T-helper 17 cell (primary cell): ENCODE measurements at regions not wholly inside any gene's neighbourhood (a gene's known extent, or its start where the extent isn't known, plus 50 kb on each side); places are given as distances from the start of the nearest gene placed in this dataset.

Source experiments
- ATAC-seq: fragments of 150-1000 bp; cut with Tn5 transposase; 2 replicates; pipeline ENCODE4 v1.10.0; 2021; ENCODE audit warnings: mild to moderate bottlenecking, moderate library complexity
- DNase-seq, 3 donors: peaks; one replicate each; pipeline versions ENCODE4 v3.0.0 to v3.0.0-alpha.2; 2020 to 2021
- H3K9me3 ChIP-seq: one replicate; pipeline ENCODE4 v1.7.0; 2013; ENCODE audit warnings: low read length, mild to moderate bottlenecking; ENCODE audit not compliant: control insufficient read depth, poor library complexity, severe bottlenecking
- H3K27ac Mint-ChIP-seq: one replicate; pipeline ENCODE4 v1.8.0; 2022; ENCODE audit warnings: mild to moderate bottlenecking, moderate library complexity, mixed read lengths
- H3K27me3 Mint-ChIP-seq: one replicate; pipeline ENCODE4 v1.8.0; 2022; ENCODE audit warnings: mixed read lengths
- H3K36me3 Mint-ChIP-seq: one replicate; pipeline ENCODE4 v1.8.0; 2022; ENCODE audit warnings: low read depth, mixed read lengths
- H3K4me1 Mint-ChIP-seq: one replicate; pipeline ENCODE4 v1.8.0; 2022; ENCODE audit warnings: mild to moderate bottlenecking, mixed read lengths
- H3K4me3 Mint-ChIP-seq: one replicate; pipeline ENCODE4 v1.8.0; 2022; ENCODE audit warnings: mild to moderate bottlenecking, moderate library complexity, mixed read lengths

- no peaks in the 10 kb centered on the region for H3K27me3 Mint-ChIP-seq
Observed at GRCh38 chr3:21158861-21159542, 592.0 kb downstream of the ZNF385D start.

GRCh38 chr3:21154911-21155310 is 596.1 kb downstream of the ZNF385D start:
- H3K4me3 Mint-ChIP-seq: no peak overlapping the region
- no peaks in the 10 kb centered on the region for H3K9me3 ChIP-seq
- H3K36me3 Mint-ChIP-seq: no peaks in the 10 kb centered on the region
- no peaks in the 10 kb centered on the region for H3K4me1 Mint-ChIP-seq
- DNase-seq: no peak
- no peaks in the 10 kb centered on the region for H3K27me3 Mint-ChIP-seq
- no peak for ATAC-seq
- no peak overlapping the region for H3K27ac Mint-ChIP-seq

More at GRCh38 chr3:21158861-21159542, 592.0 kb downstream of the ZNF385D start:
- no peaks in the 10 kb centered on the region for H3K4me1 Mint-ChIP-seq
- H3K4me3 Mint-ChIP-seq: no peak overlapping the region
- no peak for ATAC-seq
- H3K27ac Mint-ChIP-seq: no peak overlapping the region
- H3K36me3 Mint-ChIP-seq: no peaks in the 10 kb centered on the region
- DNase-seq: no peak
- H3K9me3 ChIP-seq: no peaks in the 10 kb centered on the region

GRCh38 chr3:21152555-21152954 is 598.5 kb downstream of the ZNF385D start:
- Mint-ChIP-seq H3K4me1 (no peaks in the 10 kb centered on the region), H3K36me3 (no peaks in the 10 kb centered on the region), H3K27ac (no peak overlapping the region)

GRCh38 chr3:21142949-21143348 is 608.1 kb downstream of the ZNF385D start:
- no peak overlapping the region for H3K4me3 Mint-ChIP-seq
- H3K27me3 Mint-ChIP-seq: no peaks in the 10 kb centered on the region
- no peaks in the 10 kb centered on the region for H3K9me3 ChIP-seq
- no peak overlapping the region for H3K27ac Mint-ChIP-seq
- DNase-seq (no peak), ATAC-seq (no peak)
- H3K36me3 Mint-ChIP-seq: no peaks in the 10 kb centered on the region
- no peaks in the 10 kb centered on the region for H3K4me1 Mint-ChIP-seq

More at GRCh38 chr3:21152555-21152954, 598.5 kb downstream of the ZNF385D start:
- no peaks in the 10 kb centered on the region for H3K27me3 Mint-ChIP-seq
- no peaks in the 10 kb centered on the region for H3K9me3 ChIP-seq
- DNase-seq (no peak), ATAC-seq (no peak)
- no peak overlapping the region for H3K4me3 Mint-ChIP-seq

- ATAC-seq (no peak), DNase-seq (no peak)
- no peaks in the 10 kb centered on the region for H3K36me3 Mint-ChIP-seq
- no peak overlapping the region for H3K4me3 Mint-ChIP-seq
- no peak overlapping the region for H3K27ac Mint-ChIP-seq
- no peaks in the 10 kb centered on the region for H3K4me1 Mint-ChIP-seq
- H3K9me3 ChIP-seq: no peaks in the 10 kb centered on the region
- H3K27me3 Mint-ChIP-seq: no peaks in the 10 kb centered on the region
Observed at GRCh38 chr3:21142031-21142430, 609.0 kb downstream of the ZNF385D start.

- Mint-ChIP-seq H3K36me3 (no peaks in the 10 kb centered on the region), H3K4me1 (no peaks in the 10 kb centered on the region), H3K4me3 (no peak overlapping the region), H3K27ac (no peak overlapping the region), H3K27me3 (no peaks in the 10 kb centered on the region)
- no peak for DNase-seq
- no peak for ATAC-seq
- H3K9me3 ChIP-seq: no peaks in the 10 kb centered on the region
Observed at GRCh38 chr3:21140785-21141184, 610.2 kb downstream of the ZNF385D start.

- H3K27ac Mint-ChIP-seq: no peak overlapping the region
- no peak overlapping the region for H3K4me3 Mint-ChIP-seq
- no peaks in the 10 kb centered on the region for H3K4me1 Mint-ChIP-seq
- DNase-seq: no peak
- H3K36me3 Mint-ChIP-seq: no peaks in the 10 kb centered on the region
- no peak for ATAC-seq
- H3K9me3 ChIP-seq: no peaks in the 10 kb centered on the region
- no peaks in the 10 kb centered on the region for H3K27me3 Mint-ChIP-seq
Observed at GRCh38 chr3:21138085-21138484, 612.9 kb downstream of the ZNF385D start.

- no peaks in the 10 kb centered on the region for H3K4me1 Mint-ChIP-seq
- no peaks in the 10 kb centered on the region for H3K9me3 ChIP-seq
- no peak for ATAC-seq
- no peak for DNase-seq
- no peak overlapping the region for H3K4me3 Mint-ChIP-seq
- no peak overlapping the region for H3K27ac Mint-ChIP-seq
- H3K27me3 Mint-ChIP-seq: no peaks in the 10 kb centered on the region
- H3K36me3 Mint-ChIP-seq: no peaks in the 10 kb centered on the region
Observed at GRCh38 chr3:21132896-21133295, 618.1 kb downstream of the ZNF385D start.

- H3K9me3 ChIP-seq: no peaks in the 10 kb centered on the region
- Mint-ChIP-seq H3K27me3 (no peaks in the 10 kb centered on the region), H3K27ac (no peak overlapping the region), H3K4me3 (no peak overlapping the region), H3K36me3 (no peaks in the 10 kb centered on the region), H3K4me1 (no peaks in the 10 kb centered on the region)
- DNase-seq (no peak), ATAC-seq (no peak)
Observed at GRCh38 chr3:21120826-21121225, 630.2 kb downstream of the ZNF385D start.

GRCh38 chr3:21117370-21117769 is 633.6 kb downstream of the ZNF385D start:
- no peaks in the 10 kb centered on the region for H3K36me3 Mint-ChIP-seq
- H3K4me3 Mint-ChIP-seq: no peak overlapping the region
- H3K27me3 Mint-ChIP-seq: no peaks in the 10 kb centered on the region
- no peak for ATAC-seq
- H3K4me1 Mint-ChIP-seq: no peaks in the 10 kb centered on the region
- no peaks in the 10 kb centered on the region for H3K9me3 ChIP-seq
- no peak for DNase-seq
- H3K27ac Mint-ChIP-seq: no peak overlapping the region

GRCh38 chr3:21109056-21109455 is 642.0 kb downstream of the ZNF385D start:
- Mint-ChIP-seq H3K4me1 (no peaks in the 10 kb centered on the region), H3K27ac (no peak overlapping the region), H3K4me3 (no peak overlapping the region), H3K27me3 (no peaks in the 10 kb centered on the region), H3K36me3 (no peaks in the 10 kb centered on the region)
- no peak for ATAC-seq
- no peak for DNase-seq
- H3K9me3 ChIP-seq: peaks cover 3% of the 10 kb centered on the region

- no peak for ATAC-seq
- H3K4me3 Mint-ChIP-seq: no peak overlapping the region
Observed at GRCh38 chr3:21105784-21106183, 645.2 kb downstream of the ZNF385D start.

GRCh38 chr3:21100656-21101359 is 650.2 kb downstream of the ZNF385D start:
- ATAC-seq: no peak
- H3K4me3 Mint-ChIP-seq: no peak overlapping the region

More at GRCh38 chr3:21105784-21106183, 645.2 kb downstream of the ZNF385D start:
- DNase-seq: no peak
- H3K36me3 Mint-ChIP-seq: no peaks in the 10 kb centered on the region
- H3K9me3 ChIP-seq: peaks cover 3% of the 10 kb centered on the region
- no peaks in the 10 kb centered on the region for H3K27me3 Mint-ChIP-seq
- no peak overlapping the region for H3K27ac Mint-ChIP-seq
- no peaks in the 10 kb centered on the region for H3K4me1 Mint-ChIP-seq

GRCh38 chr3:21094686-21095085 is 656.3 kb downstream of the ZNF385D start:
- ATAC-seq (no peak), DNase-seq (no peak)
- Mint-ChIP-seq H3K27me3 (no peaks in the 10 kb centered on the region), H3K4me1 (no peaks in the 10 kb centered on the region), H3K36me3 (no peaks in the 10 kb centered on the region), H3K4me3 (no peak overlapping the region), H3K27ac (no peak overlapping the region)
- peaks cover 3% of the 10 kb centered on the region for H3K9me3 ChIP-seq

More at GRCh38 chr3:21100656-21101359, 650.2 kb downstream of the ZNF385D start:
- no peaks in the 10 kb centered on the region for H3K4me1 Mint-ChIP-seq
- peaks cover 3% of the 10 kb centered on the region for H3K9me3 ChIP-seq
- DNase-seq: no peak
- no peaks in the 10 kb centered on the region for H3K27me3 Mint-ChIP-seq
- H3K27ac Mint-ChIP-seq: no peak overlapping the region
- H3K36me3 Mint-ChIP-seq: no peaks in the 10 kb centered on the region
